NCI-H510A treated with DMSO at 0.1 percent for 48 hours (cell line): ENCODE measurements at regions not wholly inside any gene's neighbourhood (a gene's known extent, or its start where the extent isn't known, plus 50 kb on each side); places are given as distances from the start of the nearest gene placed in this dataset.

Experiments used
- DNase-seq: peaks from one replicate; lab custom pipeline; 2025; lab: John Stamatoyannopoulos, UW

DNA sequence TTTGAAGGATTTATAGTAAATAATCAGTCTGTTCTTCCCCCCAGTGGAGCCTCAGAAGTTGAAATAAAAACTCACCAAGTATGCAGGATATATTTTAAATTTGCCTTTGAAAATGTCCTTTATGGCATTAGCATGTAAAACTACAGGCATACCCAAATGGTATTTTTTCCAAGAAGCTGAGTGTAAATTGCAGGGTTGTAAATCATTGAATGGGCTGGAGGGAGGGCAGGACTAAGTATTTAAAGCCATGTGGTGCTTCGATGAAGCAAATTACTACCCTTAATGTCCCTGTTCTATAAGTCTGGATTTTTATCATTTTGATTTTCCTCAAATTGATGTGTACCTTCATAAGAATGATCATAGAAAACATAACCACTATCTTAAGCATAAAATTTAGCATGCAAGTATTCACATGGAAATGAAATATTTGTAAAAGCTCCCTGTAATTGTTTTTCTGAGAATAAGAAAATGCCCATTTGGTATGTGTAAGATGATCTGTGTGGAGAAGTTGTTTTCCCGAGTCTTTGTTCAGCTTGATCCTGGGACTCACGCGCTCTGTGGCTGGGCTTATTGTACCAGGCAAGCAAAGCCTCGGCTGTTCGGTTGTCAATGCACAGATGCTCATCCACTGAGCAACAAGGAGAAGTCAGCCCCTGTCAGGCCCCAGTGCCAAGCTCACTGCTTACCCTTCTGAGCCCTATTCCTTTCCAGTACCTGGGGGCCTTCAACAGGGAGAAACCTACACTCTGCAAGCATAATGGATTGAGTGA, 66.7 kb downstream of the CD164 start:
- DNase-seq: no peak

DNA sequence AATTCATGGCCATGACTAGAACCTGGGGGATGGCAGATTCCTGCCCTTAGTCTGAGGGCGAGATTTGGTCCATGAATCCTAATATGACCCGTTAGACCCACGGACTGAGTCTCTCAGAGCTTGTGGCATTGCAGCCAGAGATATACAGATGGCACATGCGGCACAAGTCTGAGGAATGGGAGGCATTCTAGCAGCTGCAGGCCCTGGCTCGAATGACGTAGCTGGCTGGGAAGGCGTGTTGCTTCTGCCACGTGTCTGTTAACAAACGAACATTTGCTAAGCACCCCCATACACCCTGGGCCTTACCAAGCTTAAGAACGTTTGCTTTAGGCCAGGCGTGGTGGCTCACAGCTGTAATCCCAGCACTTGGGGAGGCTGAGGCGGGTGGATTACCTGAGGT, 68.0 kb downstream of the CD164 start:
- DNase-seq: no peak

DNA sequence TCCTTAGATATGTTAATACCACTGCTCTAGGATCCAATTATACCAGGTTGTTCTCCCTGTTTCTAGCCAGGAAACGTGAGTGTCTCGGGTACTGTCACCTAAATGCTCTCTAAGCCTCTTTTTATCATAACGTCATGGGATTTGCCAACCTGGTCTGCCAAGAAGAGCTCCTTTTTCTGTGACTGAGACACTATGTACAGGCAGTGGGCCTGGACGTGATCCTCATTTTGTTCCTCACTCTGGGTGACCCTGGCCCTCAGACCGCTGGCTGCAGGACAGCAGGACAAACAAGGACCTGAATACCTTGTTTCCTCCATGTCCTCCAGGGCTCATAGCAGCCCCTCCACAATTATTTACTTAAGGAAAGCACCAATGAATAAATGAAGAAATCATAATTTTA, 69.1 kb downstream of the CD164 start:
- no peak for DNase-seq

DNA sequence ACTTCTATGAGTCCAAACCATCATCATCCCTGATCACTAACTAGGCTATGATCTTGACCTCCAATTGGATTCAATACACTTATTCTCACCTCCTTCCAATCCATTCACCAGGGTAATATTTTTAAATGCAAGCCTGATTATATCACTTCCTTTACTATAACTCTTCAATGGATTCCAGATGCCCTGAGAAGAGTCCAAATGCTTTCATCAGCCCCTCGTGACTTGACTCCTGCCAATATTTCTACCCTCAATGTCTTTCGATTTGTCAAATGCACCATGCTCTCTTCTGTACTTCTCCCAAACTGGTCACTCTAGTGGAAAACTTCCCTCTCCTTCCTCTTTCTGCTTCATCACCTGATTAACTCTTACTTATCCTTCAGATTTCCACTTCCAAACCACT, 70.8 kb downstream of the CD164 start:
- DNase-seq: no peak

DNA sequence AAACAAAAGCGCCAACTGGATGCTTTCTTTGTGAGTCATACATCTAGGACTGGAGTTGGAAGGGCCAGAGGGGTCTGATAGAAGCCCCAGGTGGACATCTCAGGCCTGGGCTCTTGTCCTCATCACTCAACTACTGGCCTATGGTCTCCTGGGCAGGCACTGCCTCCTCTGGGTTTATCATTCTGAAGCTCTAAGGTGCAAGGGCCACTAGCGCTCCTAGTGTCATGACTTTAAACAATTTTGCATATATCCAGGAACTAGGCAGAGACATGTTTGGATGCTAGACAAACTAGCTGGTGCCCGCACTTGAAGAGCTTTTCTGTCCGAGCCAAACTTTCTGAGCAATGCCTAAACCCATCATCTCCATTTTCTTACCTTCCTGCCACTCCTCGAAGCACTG, 72.3 kb downstream of the CD164 start:
- no peak for DNase-seq

DNA sequence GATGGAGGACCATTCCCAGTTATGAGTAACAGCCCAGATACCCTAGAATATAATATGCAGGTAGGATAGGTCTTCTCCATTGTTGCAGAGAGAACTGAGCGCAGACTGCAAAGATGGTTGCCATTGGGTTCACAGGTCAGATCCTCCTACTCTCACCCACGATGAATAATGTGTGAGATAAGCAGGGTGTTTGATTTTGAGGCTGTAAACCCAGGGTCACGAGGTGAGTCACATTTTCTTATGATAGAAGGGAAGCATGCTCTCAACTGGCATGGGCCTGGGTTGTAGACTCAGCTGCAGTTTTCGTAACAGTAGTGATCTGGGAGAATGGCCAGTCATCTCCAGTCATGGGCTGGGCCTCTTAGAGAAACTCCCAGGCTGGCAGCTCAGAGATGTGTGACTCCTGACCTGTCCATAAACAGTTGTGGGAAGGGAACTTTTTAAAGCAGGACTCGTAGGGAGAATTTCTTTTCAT, 74.2 kb downstream of the CD164 start:
- no peak for DNase-seq

DNA sequence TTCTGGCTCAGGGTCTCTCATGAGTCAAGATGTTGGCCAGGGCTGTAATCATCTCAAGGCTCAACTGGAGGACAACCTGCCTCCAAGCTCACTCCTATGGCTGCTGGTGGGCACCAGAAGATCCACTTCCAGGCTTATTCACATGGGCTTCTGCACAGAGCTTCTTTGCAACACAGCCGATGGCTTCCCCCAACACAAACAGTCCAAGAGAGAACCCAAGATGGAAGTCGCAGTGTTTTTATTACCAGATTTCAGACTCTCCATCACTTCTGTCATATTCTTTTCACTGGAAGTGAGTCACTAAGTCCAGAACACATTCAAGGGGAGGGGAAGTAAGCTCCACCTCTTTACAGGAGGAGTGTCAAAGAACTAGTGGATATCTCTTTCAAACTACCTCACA, 75.5 kb downstream of the CD164 start:
- no peak for DNase-seq

DNA sequence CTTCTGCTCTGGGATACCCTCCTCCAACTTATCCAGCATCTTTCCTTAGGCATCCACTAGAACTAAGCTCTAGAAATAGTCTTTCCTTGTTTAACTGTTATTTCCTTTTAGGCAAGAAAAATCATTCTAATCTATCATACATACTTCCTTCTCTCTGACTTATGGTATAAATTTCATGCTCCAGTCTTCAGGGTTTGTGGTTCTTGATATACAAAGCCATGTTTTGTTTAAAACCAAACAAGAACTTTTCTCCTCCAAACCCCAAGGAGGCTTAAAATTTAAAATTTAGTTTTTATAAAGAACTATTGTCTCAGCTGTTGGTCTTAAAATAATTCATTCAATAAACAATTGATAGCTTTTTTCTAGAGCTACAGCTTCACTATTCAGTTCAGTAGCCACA, 77.2 kb downstream of the CD164 start:
- DNase-seq: no peak

DNA sequence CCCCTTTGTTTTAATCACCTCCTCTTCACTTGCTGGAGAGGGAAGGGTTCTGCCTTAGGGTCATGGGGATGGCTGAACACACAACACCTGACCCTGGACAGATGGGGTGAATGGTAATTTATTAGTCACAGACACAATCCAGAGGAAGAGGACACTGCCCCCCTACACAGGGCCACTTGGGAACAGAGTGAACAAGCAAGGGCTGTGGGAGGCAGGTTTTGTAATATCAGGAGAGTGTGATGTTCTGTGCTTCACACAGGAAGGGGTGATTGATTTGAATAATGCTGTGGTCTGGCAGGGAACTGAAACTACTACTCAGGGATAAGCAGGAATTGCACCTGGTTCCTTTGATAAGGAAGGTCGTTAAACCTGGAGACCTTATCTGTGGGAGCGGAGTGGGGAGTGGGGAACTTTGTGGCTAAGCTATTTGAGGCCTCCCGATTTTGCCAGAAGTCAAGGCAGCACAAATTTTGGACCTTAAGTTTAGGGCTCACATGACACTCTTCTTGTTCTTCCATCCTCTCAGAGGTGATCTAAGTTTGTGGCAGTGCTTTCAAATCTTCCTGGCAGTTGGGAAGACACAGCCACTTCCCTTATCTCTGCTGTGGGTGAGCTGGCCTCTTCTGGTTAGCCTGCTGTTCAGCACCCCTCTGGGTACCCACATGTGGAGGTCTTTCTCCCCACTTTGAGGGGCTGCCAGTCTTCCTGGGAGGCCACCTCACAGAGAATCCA, 77.8 kb downstream of the CD164 start:
- no peak for DNase-seq

DNA sequence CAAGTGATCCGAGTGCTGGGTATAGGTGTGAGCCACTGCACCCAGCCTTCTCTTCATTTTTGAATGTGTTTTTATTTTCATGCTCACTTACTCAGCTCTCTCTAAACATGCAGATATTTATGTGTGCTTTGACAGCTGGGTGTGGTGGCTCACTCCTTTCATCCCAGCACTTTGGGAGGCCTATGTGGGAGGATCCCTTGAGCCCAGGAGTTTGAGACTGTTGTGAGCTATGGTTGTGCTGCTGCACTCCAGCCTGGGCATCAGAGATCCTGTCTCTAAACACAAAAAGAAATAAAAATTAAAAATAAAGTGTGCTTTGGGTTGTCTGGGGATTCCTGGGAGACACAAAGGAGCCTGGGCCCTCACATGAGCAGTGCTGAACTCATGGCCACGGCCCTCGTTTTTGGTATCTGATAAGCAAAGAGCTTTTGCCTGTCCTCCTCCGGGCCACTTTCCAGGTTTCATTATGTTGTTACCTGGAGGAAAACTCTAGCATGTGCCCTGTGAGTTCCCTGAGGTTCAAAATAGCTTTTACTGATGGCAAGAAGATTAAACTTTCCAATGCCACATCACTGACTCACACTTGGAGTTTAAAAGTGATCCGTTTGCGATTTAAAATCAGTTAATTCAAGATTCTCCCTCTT, 78.5 kb downstream of the CD164 start:
- no peak for DNase-seq

DNA sequence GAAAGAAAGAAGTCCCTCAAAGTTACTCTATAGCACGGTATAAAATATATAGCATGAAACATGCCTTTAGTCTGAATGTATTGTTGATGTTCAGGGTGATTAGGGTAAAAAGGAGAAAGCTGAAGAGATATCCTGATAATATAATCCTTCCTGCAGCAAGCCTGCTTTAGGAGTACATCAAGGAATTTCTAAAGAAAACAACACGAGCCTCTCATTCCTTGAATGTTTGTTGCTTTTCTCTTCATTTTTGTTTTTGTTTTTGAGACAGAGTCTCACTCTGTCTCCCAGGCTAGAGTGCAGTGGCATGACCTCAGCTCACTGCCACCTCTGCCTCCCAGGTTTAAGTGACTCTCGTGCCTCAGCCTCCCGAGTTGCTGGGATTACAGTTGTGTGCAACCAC, 79.1 kb downstream of the CD164 start:
- no peak for DNase-seq

DNA sequence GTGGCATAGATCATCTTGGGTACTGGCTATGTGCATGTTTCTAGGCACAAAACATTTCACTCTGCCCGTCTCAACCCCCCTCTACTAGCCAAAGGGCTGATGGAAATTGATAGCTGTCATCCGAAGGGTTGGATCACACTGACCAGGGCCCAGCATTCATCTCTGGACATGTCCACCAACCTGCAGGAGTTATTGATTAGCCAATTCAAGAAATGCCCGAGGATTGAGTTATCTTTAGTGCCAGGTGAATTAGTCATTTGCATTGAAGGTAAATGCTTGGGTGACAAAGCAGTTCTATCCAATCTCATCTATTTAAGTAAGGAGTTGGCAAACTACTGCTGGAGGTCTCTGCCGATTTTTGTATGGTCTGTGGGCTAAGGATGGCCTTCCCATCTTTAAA, 80.1 kb downstream of the CD164 start:
- DNase-seq: no peak

DNA sequence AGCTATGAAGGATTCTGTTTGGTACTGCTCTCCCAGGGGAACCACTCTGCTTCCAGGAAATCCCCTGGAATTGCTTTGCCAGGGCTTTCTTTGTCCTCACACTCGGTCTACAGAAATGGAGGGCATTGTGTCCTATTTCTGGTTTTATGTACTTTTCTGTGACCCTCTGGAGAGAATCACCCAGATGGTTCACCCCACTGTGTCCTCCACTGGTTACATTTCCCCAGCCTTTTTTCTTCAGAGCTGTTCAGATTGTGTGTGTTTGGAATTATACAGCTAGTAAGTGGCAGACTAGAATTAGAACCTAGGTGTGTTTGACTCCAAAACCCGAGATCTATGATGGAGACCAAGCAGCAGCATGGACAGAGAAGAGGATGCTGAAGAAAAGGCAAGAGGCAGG, 80.8 kb downstream of the CD164 start:
- DNase-seq: no peak

DNA sequence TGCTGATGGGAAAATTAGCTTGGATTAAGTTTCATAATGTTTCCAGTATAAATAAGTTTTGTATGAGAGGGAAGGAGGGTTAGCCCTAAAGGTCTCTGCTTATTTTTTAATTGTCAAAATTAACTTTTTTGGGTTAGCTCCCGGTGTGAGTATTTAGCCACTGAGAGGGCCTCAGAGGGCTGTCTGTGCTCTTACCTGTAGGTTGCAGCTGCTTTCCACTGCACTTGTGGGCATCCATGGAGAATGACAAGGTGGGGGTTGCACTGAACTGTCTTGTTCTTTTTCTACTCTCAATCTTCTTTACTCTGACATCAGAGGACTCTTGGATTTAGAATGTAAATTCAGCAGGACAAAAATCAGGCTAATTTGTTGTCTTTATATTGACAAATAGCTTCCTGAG, 81.4 kb downstream of the CD164 start:
- DNase-seq: no peak

DNA sequence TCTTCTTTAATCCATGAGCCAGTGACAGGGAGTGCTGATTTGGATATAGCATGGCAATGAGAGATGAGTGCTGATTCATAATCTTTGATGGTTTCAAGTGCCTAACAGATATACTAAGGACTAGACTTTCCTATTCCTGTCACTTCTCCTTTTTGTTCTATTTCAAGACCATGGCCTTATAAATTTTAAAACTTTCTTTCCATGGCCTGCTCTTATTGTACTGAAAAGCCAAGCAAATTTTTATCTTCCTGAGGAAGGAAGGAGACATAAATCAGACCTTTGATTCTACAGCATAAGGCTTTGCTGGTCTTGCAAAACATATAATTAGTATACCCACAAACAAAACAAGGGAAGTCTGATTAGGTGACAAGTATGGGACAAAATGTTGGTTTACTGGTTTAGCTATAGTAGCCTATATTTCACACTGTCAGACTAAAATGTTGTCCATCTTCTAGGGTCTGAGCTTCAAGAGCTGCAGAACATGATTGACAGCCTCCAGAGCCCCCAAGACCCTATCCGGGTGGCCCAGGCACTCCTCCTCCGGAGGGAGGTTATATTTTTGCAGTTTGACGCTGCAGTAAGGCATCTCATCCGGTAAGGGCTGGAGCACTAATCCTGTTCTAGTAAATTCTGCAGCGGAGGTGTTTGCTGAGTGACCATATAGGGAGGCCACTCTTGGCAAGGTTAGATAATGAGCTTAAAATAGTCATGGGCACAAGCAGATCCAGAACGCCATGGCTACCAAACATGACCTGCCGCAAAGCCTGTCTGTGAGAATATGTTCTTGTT, 82.3 kb downstream of the CD164 start:
- DNase-seq: no peak

DNA sequence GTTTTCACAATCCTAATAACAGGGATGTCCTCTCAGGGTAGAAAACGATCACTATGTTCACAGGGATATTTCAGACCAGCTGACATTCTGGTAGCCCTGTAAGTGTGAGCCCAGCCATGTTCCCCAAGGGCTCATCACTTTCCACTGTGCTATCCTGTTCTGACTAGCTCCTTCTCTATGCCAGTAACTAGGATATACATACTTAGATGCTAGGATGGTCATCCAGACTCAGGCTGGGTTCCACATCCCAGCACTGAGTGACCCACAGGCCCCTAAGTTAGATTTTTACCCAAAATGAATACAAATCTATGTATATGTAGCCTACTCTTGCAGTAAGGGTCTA, 83.0 kb downstream of the CD164 start:
- DNase-seq: no peak

DNA sequence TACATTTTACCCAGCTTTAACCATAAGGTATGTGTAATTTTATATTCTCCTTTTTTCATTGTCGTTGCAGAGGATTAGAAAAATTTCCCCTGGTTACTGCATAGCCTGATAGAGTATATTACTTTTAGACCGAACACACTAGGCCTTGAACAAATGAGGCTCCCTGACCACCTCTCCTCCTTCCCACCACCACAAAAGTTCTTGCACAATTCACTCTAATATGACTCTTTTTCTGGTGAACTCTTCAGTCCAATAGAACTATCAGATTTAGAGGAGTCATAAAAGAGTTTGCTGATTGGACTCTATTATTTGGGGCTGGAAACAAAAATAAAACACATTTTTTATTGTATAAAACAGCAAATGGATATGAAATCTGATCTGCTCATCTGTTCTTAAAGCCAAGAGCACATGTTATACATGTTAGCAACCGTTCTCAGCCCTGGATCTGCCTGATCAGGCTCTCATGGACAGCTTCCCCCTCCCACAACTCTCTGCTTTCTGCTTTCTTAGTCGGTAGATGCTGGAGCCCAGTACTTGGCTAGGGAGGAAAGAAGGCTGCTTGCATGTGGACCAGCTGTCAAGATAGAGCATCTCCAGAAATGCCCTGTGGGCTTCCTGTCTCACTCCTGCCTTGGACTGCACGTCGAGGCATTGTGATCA, 83.5 kb downstream of the CD164 start:
- no peak for DNase-seq

DNA sequence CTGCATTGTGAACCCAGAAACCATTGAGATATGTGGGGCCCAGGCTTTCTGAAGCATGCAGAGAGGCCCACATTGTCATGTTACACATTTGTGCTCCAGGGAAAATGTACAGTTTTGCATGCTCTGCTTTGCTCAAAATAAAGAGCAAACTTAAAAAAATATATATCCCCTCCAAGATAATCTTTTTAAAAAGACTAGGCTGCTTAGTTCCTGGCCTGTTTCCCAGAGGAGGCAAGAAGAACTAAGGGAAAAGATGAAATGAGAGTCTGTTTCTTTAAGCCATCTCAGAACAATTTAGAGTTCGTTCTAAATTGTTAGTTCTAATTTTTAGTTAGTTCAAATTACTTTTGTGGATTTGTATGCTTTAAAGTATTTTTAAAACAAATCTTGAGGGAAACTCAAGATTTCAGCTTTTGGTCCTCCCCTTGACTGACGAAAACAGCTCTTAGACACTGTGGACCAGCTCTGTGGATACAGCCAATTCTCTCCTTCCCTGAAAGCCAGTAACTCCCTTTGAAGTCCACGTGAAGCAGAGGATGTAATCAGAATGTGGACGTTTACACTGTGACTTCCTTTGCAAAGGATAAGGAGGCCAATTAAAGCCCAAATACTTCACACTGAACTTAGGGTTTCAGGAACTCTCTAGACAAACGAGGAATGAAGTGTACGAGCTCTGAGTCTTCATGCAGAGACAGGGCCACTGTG, 84.7 kb downstream of the CD164 start:
- no peak for DNase-seq

DNA sequence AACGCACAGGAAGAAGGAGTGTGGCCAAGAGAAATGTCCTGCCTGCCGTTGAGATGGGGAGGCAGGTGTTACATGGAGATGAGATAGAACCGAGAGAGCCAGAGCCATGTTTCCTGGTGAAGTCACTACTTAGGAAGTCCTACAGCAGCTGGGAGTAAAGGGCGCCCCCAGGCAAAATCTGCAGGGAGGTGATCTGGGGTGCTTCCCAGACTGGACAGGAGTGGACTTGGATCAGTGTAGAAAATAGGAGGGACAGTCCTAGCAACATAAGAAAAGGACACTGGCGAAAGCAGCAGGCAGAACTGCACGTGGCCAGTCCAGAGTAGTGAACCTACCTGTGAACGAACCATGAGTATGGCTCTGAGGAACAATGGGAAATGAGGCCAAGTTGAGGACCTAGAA, 85.3 kb downstream of the CD164 start:
- no peak for DNase-seq

DNA sequence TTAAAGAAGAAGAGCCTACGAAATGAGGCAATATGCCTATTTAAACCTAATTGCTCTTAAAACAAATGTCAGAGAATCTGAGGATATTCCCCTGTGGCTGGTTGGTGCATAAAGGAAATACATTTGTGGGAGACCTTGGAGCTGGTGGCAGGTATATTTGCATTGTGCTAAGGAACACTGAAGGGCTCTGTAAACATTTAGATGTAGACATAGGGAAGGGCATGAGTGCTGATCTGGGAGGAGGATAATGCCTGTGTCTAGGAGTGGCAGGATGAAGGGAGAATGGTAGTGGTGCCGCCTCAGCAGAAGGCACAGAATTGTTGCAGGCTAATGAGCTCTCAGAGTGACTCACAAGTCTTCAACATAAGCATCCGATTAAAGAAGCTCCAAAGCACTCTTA, 85.8 kb downstream of the CD164 start:
- DNase-seq: peak; percentile 55

DNA sequence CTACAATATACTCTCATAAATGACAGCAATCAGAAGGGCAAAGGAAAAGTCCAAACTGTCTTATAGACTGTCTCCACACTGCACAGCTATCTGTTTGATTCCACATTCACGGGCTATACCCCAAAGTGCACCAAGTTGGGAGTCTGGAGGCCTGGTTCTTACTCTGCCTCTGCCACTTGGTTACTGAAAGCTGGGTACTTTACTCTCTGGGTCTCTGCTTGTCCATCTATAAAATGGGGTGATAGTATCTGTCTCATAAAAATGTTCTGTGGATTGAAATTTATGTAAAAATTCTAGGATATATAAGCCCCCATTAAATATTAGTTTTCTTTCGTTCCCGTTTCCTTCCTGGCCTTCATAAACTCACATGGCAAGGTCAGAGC, 86.5 kb downstream of the CD164 start:
- DNase-seq: no peak
